A673 (cell line): ENCODE measurements at regions not wholly inside any gene's neighbourhood (a gene's known extent, or its start where the extent isn't known, plus 50 kb on each side); places are given as distances from the start of the nearest gene placed in this dataset.

Experiments
- CTCF ChIP-seq: fragments of 300-800, 200-600 bp; sonication (generic); conservative IDR thresholded peaks from 2 replicates; pipeline ENCODE4 v1.5.1; 2017; ENCODE audit warnings: low read depth, mild to moderate bottlenecking, antibody characterized with exemption, low read length, moderate library complexity, mixed read lengths
- EZH2 ChIP-seq: fragments of 200-600 bp; sonication (generic); IDR thresholded peaks from 2 replicates; pipeline ENCODE4 v1.6.1; 2017; ENCODE audit warnings: borderline replicate concordance, low read depth, mild to moderate bottlenecking, mixed read lengths, antibody characterized with exemption, low read length; ENCODE audit not compliant: poor library complexity, severe bottlenecking

- TF ChIP-seq CTCF, result no peak
- no peak for TF ChIP-seq EZH2
Observed at GRCh38 chr12:86727160-86727559, 471.0 kb upstream of the MGAT4C start.
